ENCODE measurements at regions not wholly inside any gene's neighbourhood (a gene's known extent, or its start where the extent isn't known, plus 50 kb on each side); places are given as distances from the start of the nearest gene placed in this dataset.
"Not testable (repeated sequence)": the region's sequence is repeated elsewhere in the genome, so short reads cannot be mapped to it uniquely, and the experiment has no call there.

DNA sequence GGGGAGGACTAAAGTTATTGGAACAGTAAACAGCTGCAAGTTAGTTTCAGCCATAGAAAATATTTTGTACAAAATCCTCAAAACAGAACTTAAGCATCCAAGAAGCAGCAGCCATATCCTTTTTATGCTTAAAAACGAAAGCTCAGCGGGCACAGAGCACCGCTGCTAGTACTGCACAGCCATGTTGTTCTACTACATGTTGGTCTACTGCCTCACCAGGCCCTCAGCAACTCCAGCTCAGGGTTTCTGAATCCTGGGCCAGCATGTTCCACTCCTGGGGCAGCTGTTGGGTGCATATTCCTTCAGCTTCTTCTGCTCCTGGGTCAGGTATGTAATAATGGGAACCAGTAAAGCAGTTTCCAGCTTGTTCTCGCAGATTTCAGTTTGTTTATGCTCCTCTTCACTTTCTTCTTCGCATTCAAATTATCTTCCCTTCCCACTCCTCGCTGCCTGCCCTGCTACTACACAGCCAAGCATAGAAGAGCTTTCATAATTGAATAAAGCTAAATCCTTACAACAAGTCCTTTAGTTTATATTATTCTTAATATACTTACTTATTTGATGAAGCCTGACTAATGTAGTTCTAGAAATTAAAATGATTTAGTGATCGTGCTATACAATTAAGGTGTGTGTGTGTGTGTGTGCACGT is 820.5 kb upstream of the ATXN8OS start:
- no peak for DNase-seq
- Mint-ChIP-seq H3K4me1 (no peaks in the 10 kb centered on the region), H3K36me3 (no peaks in the 10 kb centered on the region), H3K27ac (no peak overlapping the region), H3K27me3 (no peaks in the 10 kb centered on the region), H3K4me3 (no peak overlapping the region), H3K9me3 (peaks cover 6% of the 10 kb centered on the region)

DNA sequence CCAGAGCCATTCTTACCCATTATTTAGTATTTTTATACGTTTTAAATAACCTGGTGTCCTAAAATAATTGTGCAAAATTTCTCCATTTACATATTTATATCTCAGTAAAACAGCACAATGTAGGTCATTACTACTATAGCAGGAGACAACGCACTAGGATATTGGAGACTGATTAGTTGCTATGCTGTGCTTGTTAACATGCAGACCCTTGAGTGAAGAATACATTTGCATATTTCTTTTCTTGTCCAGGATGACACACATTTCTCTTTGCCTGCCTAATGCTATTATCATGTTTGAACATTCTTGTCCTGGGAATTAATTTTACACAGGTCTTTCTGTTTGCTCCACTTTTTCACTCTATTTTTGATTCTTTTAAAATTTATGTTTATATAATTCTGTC is 823.8 kb upstream of the ATXN8OS start:
- H3K4me3 Mint-ChIP-seq: no peak overlapping the region
- H3K9me3 Mint-ChIP-seq: peaks cover 3% of the 10 kb centered on the region
- DNase-seq: no peak
- H3K27ac Mint-ChIP-seq: no peak overlapping the region
- H3K4me1 Mint-ChIP-seq: no peaks in the 10 kb centered on the region
- no peaks in the 10 kb centered on the region for H3K36me3 Mint-ChIP-seq
- H3K27me3 Mint-ChIP-seq: no peaks in the 10 kb centered on the region

DNA sequence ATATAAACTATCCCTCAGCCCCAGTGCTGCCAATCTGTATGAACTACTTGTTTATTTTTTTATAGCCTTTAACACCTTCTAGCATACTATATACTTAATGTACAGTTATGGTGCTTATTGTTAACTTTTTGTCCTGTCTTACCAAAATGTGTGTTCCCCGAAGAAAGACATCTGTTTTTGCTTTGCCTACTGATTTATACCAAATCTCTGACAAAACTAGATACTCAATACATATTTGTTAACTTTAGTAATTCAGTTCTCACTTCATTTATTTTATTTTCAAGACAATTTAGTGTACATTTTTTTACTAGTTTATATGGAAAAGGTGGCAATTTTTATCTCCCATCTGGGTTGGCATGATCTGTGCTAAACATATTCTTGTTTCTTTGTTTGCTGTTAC is 824.3 kb upstream of the ATXN8OS start:
- Mint-ChIP-seq H3K36me3 (no peaks in the 10 kb centered on the region), H3K27me3 (no peaks in the 10 kb centered on the region), H3K9me3 (peaks cover 3% of the 10 kb centered on the region), H3K27ac (no peak overlapping the region), H3K4me1 (no peaks in the 10 kb centered on the region), H3K4me3 (no peak overlapping the region)
- DNase-seq: no peak

DNA sequence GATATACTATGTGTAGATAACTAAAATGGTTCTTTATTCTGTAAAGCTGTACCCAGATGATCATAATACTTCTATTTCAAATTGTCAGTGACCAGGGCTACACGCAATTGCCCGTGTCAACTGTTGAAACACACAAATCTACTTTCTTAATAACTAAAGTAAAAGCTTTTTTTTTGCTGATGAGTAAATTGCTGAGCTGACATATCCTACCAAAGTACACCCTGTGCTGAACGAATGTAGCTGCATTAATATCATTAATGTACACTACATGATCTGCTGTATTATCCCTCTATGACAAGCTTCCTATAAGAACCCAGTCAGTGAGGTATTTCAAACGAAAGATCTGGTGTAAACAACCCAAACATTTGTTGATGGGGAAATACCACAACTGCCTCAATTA is 827.2 kb upstream of the ATXN8OS start:
- no peak for DNase-seq
- Mint-ChIP-seq H3K4me3 (no peak overlapping the region), H3K27ac (no peak overlapping the region), H3K36me3 (no peaks in the 10 kb centered on the region), H3K4me1 (no peaks in the 10 kb centered on the region), H3K9me3 (peaks cover 2% of the 10 kb centered on the region), H3K27me3 (no peaks in the 10 kb centered on the region)

DNA sequence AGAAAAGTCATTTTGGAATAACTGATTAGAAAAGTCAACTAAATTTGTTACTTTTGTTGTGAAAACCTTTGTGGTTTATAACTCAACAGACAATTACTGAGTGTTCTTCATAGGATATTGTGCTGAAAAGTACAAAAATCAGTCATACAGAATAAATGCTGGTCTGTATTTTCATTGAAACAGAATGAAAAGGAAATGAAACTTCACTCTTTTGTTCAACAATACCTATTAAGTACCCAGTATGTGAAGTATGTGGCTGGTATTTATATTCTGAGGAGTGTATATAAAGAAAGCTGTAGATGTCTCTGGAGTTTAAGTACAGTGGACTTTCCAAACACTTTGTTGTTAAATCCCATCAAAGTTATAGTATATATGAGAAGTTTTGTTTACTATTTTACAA is 828.4 kb upstream of the ATXN8OS start:
- Mint-ChIP-seq H3K27ac (no peak overlapping the region), H3K27me3 (no peaks in the 10 kb centered on the region), H3K9me3 (no peaks in the 10 kb centered on the region), H3K4me3 (no peak overlapping the region), H3K4me1 (no peaks in the 10 kb centered on the region), H3K36me3 (no peaks in the 10 kb centered on the region)
- no peak for DNase-seq

DNA sequence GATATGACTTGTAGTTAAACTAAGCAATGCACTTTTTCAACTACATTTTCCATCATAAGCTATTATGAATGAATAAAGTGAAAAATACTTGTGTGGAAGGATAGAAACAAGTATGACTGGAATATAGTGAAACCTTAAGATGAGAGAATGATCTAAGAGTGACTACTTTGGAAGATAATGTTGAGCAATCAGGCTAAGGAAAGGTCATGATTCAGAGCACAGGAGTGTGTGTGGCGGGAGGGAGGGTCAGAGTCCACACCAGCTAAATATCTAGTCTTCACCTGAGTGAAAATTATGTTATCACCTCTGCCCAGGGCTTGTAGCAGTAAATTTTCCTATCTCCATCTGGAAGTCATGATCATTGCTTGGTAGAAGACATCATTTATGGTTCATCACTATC is 833.4 kb upstream of the ATXN8OS start:
- DNase-seq: no peak
- Mint-ChIP-seq H3K4me1 (no peaks in the 10 kb centered on the region), H3K36me3 (no peaks in the 10 kb centered on the region), H3K27me3 (no peaks in the 10 kb centered on the region), H3K9me3 (peaks cover 4% of the 10 kb centered on the region), H3K27ac (no peak overlapping the region), H3K4me3 (no peak overlapping the region)

DNA sequence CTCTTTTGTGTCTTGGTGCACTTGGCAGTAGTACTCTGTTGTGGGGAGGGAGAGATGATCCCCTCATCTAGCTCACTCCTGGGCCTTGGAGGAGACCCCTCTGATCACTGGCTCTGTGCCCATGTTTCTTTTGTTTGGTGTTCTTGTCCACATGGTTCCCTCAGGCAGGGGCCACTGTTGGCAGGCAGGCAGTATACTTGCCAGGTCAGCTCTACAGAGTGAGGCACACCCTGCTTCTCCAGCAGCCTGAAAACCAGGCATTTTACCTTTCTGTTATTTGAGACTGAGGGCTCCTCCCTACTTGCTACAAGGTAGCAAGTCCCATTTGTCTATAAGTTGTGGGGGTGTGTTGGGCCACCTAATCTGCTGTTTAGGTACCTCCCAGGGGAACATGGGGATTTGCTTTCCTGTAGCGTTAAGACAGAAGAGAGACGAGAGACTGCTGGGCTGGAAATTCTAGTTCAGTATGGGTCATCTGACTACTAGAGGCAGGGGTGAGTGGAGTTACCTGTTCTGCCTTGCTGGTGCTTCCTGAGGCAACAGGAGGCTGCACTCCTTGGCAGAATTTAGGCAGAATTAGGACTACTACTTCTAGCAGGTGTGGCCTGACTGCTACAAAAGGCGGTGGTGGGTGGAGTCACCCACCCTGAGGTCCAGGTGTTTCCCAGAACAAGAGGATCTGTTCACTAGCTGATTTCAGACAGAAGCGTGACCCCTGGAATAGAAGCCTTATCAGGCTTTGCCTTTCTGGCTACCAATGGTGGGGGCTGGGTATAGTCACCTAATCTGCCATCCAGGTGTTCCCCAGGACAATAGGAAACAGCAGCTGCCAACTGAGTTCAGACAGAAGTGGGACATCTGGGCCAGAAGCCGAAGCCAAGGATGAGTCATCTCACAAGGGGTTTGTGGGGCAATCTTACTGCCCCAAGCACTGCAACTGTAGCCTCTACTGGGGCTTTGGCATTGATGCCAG is 843.0 kb upstream of the ATXN8OS start:
- Mint-ChIP-seq H3K9me3 (peaks cover 12% of the 10 kb centered on the region), H3K36me3 (no peaks in the 10 kb centered on the region), H3K27me3 (no peaks in the 10 kb centered on the region), H3K4me1 (no peaks in the 10 kb centered on the region), H3K4me3 (no peak overlapping the region), H3K27ac (no peak overlapping the region)
- no peak for DNase-seq

DNA sequence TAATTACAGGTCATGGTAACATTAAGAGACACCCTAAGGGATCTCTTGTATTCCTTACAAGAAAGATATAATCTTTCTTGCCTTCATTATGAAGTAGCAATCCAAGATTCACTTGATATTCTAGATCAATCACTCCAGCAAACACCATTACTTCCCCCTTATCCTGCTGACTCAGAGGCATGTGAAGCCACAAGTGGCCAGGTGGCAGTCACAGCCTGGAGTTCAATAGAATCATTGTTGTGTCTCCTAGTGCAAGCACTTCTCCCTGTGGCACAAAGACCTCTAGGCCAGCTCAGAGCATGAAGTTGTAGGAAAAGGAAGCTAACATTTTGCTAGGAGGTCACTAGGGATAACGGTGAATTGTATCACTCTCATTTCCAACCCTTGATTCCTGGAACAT is 864.3 kb upstream of the ATXN8OS start:
- Mint-ChIP-seq H3K9me3 (no peaks in the 10 kb centered on the region), H3K4me1 (no peaks in the 10 kb centered on the region), H3K36me3 (no peaks in the 10 kb centered on the region), H3K27me3 (no peaks in the 10 kb centered on the region), H3K4me3 (no peak overlapping the region), H3K27ac (no peak overlapping the region)
- no peak for DNase-seq

DNA sequence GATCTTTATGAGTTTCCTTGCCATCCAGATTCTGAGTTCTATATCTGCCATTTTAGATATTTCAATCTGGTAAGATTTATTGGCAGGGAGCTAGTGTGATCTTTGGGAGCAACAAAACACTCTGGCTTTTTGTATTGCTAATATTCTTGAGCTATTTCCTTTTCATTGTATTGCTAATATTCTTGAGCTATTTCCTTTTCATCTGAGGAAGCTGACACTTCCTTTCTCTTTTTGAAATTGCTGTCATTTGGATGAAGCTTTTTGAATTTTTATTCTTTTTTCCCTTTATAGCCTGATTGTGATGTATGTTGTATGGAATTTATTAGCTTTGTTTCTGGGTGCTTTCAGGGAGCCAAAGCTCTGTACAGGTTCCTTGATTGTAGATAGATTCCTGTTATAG is 873.5 kb upstream of the ATXN8OS start:
- Mint-ChIP-seq H3K4me1 (no peaks in the 10 kb centered on the region), H3K9me3 (peaks cover 22% of the 10 kb centered on the region), H3K27me3 (no peaks in the 10 kb centered on the region), H3K4me3 (no peak overlapping the region), H3K27ac (no peak overlapping the region), H3K36me3 (no peaks in the 10 kb centered on the region)
- no peak for DNase-seq

DNA sequence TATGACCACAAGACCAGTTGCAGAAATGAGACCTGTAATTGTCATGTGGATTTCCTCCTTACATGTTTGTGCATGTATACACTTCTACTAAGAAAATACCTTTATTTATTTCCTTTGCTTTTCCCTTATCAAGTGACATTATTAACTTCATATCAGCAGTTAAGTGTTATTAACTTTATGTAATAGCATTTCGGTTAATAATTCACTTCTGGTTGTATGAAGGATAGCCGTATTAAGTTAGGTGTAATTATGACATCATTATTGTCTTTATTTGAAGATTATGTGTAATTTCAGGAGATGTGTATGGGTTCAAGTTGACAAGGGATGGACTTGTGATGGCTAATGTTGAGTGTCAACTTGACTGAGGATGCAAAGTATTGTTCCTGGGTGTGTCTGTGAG is 881.2 kb upstream of the ATXN8OS start:
- Mint-ChIP-seq H3K4me3 (no peak overlapping the region), H3K9me3 (peaks cover 22% of the 10 kb centered on the region)
- DNase-seq: no peak

DNA sequence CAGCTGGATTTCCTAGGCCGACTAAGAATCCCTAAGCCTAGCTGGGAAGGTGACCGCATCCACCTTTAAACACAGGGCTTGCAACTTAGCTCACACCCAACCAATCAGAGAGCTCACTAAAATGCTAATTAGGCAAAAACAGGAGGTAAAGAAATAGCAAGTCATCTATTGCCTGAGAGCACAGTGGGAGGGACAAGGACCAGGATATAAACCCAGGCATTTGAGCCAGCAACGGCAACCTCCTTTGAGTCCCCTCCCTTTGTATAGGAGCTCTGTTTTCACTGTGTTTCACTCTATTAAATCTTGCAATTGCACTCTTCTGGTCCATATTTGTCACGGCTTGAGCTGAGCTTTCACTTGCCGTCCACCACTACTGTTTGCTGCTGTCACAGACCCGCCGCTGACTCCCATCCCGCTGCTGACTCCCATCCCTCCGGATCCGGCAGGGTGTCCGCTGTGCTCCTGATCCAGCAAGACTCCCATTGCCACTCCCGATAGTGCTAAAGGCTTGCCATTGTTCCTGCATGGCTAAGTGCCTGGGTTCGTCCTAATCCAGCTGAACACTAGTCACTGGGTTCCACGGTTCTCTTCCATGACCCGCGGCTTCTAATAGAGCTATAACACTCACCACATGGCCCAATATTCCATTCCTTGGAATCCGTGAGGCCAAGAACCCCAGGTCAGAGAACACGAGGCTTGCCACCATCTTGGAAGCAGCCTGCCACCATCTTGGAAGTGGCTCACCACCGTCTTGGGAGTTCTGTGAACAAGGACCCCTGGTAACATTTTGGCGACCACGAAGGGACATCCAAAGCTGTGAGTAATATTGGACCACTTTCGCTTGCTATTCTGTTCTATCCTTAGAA is 885.8 kb upstream of the ATXN8OS start:
- not testable (repeated sequence) for H3K27me3 Mint-ChIP-seq, H3K9me3 Mint-ChIP-seq, DNase-seq, H3K4me1 Mint-ChIP-seq, H3K27ac Mint-ChIP-seq, H3K4me3 Mint-ChIP-seq, H3K36me3 Mint-ChIP-seq

More for the DNA sequence above, 881.2 kb upstream of the ATXN8OS start:
- H3K4me1 Mint-ChIP-seq: no peaks in the 10 kb centered on the region
- no peaks in the 10 kb centered on the region for H3K36me3 Mint-ChIP-seq
- H3K27me3 Mint-ChIP-seq: no peaks in the 10 kb centered on the region
- no peak overlapping the region for H3K27ac Mint-ChIP-seq

DNA sequence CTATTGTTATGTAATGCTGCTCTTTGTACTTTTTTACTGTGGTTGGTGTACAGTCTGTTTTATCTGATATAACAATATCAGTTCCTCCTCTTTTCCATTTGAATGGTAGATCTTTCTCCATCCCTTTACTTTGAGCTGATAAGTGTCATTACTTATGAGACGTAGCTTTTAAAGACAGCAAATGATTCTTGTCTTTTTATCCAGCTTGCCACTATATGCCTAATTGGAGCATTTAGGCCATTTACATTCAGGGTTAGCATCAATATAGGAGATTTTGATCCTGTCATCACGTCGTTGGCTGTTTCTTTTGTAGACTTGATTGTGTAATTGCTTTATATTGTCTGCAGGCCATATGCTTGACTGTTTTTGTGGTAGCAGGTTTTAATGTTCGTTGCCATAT is 894.2 kb upstream of the ATXN8OS start:
- no peak for DNase-seq
- Mint-ChIP-seq H3K27ac (no peak overlapping the region), H3K4me3 (no peak overlapping the region), H3K4me1 (no peaks in the 10 kb centered on the region), H3K9me3 (peaks cover 5% of the 10 kb centered on the region), H3K36me3 (no peaks in the 10 kb centered on the region), H3K27me3 (no peaks in the 10 kb centered on the region)

DNA sequence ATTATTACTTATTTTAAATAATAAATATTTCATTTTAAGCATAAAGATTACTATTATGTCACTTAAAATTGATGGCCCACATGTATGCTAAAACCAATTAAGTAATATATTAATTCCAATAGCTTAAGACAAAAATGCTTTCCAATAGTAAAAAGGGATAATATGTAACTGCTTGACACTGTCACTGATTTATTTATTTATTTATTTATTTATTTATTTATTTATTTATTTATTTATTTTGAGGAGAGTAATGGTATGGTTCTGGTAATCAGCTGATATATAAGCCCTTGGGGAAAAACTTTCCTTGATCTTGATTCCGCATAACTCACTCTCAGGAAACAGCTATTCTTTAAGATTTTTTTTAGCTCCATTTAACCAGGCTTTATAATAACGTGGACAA is 903.0 kb upstream of the ATXN8OS start:
- Mint-ChIP-seq H3K27me3 (no peaks in the 10 kb centered on the region), H3K4me3 (no peak overlapping the region), H3K27ac (no peak overlapping the region), H3K36me3 (no peaks in the 10 kb centered on the region), H3K9me3 (peaks cover 11% of the 10 kb centered on the region), H3K4me1 (no peaks in the 10 kb centered on the region)
- no peak for DNase-seq

DNA sequence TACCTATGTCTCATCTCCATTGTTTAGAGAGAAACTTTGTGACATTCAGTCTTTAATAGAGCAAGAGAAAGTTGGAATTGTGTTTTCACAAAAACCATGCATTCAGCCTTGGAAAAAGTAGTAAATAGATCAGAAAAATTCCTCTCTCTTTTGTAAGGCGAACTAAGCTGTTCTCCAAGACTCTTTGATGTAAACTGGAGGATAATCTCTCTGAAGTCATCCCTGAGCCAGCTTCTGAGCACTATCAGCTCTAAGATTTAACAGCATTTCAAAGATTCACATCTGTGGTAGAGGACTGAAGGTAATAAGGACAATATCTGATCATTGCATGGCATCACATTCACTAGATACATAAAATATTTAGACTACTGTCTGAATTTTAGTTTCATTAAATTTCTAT is 904.6 kb upstream of the ATXN8OS start:
- H3K27ac Mint-ChIP-seq: no peak overlapping the region
- no peaks in the 10 kb centered on the region for H3K36me3 Mint-ChIP-seq
- H3K9me3 Mint-ChIP-seq: peaks cover 10% of the 10 kb centered on the region
- H3K4me3 Mint-ChIP-seq: no peak overlapping the region
- no peaks in the 10 kb centered on the region for H3K27me3 Mint-ChIP-seq
- no peaks in the 10 kb centered on the region for H3K4me1 Mint-ChIP-seq
- DNase-seq: no peak

DNA sequence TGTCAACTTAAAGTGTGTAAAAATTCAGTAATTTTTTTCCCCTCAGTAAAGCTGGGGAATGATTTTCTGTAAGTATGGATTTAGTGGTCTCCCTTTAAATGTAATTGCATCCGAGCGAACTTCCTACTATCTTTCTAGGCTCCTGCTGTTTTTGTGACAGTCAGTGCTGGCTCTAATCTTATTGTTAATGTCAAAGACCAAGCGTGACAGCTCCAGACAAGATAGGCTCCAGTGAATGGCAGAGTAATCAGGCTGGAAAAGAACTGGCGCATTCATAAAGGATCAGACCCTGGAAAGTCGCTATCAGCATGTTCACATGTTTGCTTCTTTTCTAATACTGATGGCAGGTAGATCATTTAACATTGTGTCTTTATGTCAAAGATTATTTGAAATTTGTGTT is 908.0 kb upstream of the ATXN8OS start:
- Mint-ChIP-seq H3K27ac (no peak overlapping the region), H3K4me3 (no peak overlapping the region), H3K27me3 (no peaks in the 10 kb centered on the region), H3K4me1 (no peaks in the 10 kb centered on the region), H3K9me3 (no peaks in the 10 kb centered on the region), H3K36me3 (no peaks in the 10 kb centered on the region)
- DNase-seq: no peak

Measured in activated naive CD8-positive, alpha-beta T cell treated with anti-CD3 and anti-CD28 coated beads for 36 hours (primary cell).